Kidney (tissue), 13 donors: ENCODE measurements at regions not wholly inside any gene's neighbourhood (a gene's known extent, or its start where the extent isn't known, plus 50 kb on each side); places are given as distances from the start of the nearest gene placed in this dataset.

Source experiments
- DNase-seq, 5 donors: peaks; one replicate each; pipeline ENCODE4 v3.0.0-alpha.2; 2013 to 2020
- FAIRE-seq: peaks from 2 replicates; lab custom pipeline; 2012; peaks lifted over from hg19 to GRCh38; lab: Jason Lieb, UNC
- H3K27ac ChIP-seq, 2 donors: one replicate each; pipeline ENCODE4 v1.7.0; 2013; ENCODE audit warnings: low read depth in 2 of 2, low read length in 2 of 2, inconsistent platforms in 1 of 2
- H3K27me3 ChIP-seq: one replicate; pipeline ENCODE4 v1.7.1; 2013; ENCODE audit warnings: low read length, inconsistent platforms; ENCODE audit not compliant: control insufficient read depth, insufficient read depth
- H3K36me3 ChIP-seq, 3 donors: one replicate each; pipeline versions ENCODE4 v1.7.0 to v1.7.1; 2013; ENCODE audit warnings: low read length in 3 of 3, control low read depth in 1 of 3, inconsistent platforms in 1 of 3; ENCODE audit not compliant: insufficient read depth in 3 of 3, control insufficient read depth in 2 of 3
- H3K4me1 ChIP-seq, 3 donors: one replicate each; pipeline versions ENCODE4 v1.7.0 to v1.7.1; 2013; ENCODE audit warnings: low read length in 3 of 3, inconsistent platforms in 1 of 3, low read depth in 1 of 3; ENCODE audit not compliant: control insufficient read depth in 2 of 3, insufficient read depth in 2 of 3
- H3K4me3 ChIP-seq, 3 donors: one replicate each; pipeline versions ENCODE4 v1.7.0 to v1.8.1; 2013; ENCODE audit warnings: low read length in 3 of 3, control low read depth in 1 of 3, inconsistent platforms in 1 of 3
- H3K9ac ChIP-seq, 3 donors: one replicate each; pipeline versions ENCODE4 v1.7.0 to v1.7.1; 2013; ENCODE audit warnings: low read length in 3 of 3, control low read depth in 1 of 3, inconsistent platforms in 1 of 3
- H3K9me3 ChIP-seq, 3 donors: one replicate each; pipeline versions ENCODE4 v1.7.0 to v1.7.1; 2013; ENCODE audit warnings: low read length in 3 of 3, control low read depth in 1 of 3, inconsistent platforms in 1 of 3; ENCODE audit not compliant: control insufficient read depth in 2 of 3, insufficient read depth in 1 of 3
- intact Hi-C: fragments of 100-400 bp; cut with DNase I; formaldehyde crosslinking; loops from one replicate; pipeline ENCODE4 v1.11.1; 2022
- TF ChIP-seq, protein P1 (sequence below): IDR thresholded peaks from 3 replicates; pipeline ENCODE4 v1.5.1; 2012; ENCODE audit warnings: mild to moderate bottlenecking, moderate library complexity, borderline replicate concordance; ENCODE audit not compliant: insufficient read depth; ENCODE audit errors: extremely low read depth
- donor health status: control.
- donor health status: control.
- donor health status: control.
- donor health status: control.
- donor health status: control.
- donor health status: DM: yes; HTN: yes; CAD: no.
- donor health status: Normal renal cell carcinoma (clear cell type).

GRCh38 chr6:21665392-21666200 lies 72.0 kb downstream of the SOX4 start:
- FAIRE-seq (no peak), DNase-seq (peak; percentile 63 to 80 (median 65))
- intact Hi-C loops, result no loop called here
- TF ChIP-seq, protein P1, sequence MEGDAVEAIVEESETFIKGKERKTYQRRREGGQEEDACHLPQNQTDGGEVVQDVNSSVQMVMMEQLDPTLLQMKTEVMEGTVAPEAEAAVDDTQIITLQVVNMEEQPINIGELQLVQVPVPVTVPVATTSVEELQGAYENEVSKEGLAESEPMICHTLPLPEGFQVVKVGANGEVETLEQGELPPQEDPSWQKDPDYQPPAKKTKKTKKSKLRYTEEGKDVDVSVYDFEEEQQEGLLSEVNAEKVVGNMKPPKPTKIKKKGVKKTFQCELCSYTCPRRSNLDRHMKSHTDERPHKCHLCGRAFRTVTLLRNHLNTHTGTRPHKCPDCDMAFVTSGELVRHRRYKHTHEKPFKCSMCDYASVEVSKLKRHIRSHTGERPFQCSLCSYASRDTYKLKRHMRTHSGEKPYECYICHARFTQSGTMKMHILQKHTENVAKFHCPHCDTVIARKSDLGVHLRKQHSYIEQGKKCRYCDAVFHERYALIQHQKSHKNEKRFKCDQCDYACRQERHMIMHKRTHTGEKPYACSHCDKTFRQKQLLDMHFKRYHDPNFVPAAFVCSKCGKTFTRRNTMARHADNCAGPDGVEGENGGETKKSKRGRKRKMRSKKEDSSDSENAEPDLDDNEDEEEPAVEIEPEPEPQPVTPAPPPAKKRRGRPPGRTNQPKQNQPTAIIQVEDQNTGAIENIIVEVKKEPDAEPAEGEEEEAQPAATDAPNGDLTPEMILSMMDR, result no peak
- no peaks in the 10 kb centered on the region for H3K9me3 ChIP-seq
- peak overlapping the region in 1 of 3 donors; percentile 46 for H3K9ac ChIP-seq
- H3K36me3 ChIP-seq, result no peaks in the 10 kb centered on the region
- H3K27me3 ChIP-seq, result no peaks in the 10 kb centered on the region
- peaks cover 0 to 9% (median 0%) of the 10 kb centered on the region in 3 donors for H3K4me1 ChIP-seq
- H3K4me3 ChIP-seq, result peak overlapping the region; percentile 54 to 89 (median 60)
- no peak overlapping the region for H3K27ac ChIP-seq

- H3K27me3 ChIP-seq, result no peaks in the 10 kb centered on the region
- H3K9me3 ChIP-seq, result no peaks in the 10 kb centered on the region
- DNase-seq (peak; percentile 70 to 80 (median 78)), FAIRE-seq (no peak)
- H3K36me3 ChIP-seq, result no peaks in the 10 kb centered on the region
- H3K4me3 ChIP-seq, result peak overlapping the region; percentile 56 to 89 (median 60)
- TF ChIP-seq, protein P1, result no peak
- peaks cover 0 to 9% (median 0%) of the 10 kb centered on the region in 3 donors for H3K4me1 ChIP-seq
- intact Hi-C loops, result no loop called here
- H3K27ac ChIP-seq, result no peak overlapping the region
- peak overlapping the region in 2 of 3 donors; percentile 34 to 87 for H3K9ac ChIP-seq
Observed at GRCh38 chr6:21666201-21666691, 72.7 kb downstream of the SOX4 start.

- Histone ChIP-seq H3K36me3 (no peaks in the 10 kb centered on the region), H3K27me3 (no peaks in the 10 kb centered on the region), H3K4me1 (peaks cover 0 to 9% (median 0%) of the 10 kb centered on the region in 3 donors), H3K9ac (peak overlapping the region in 1 of 3 donors; percentile 87), H3K27ac (no peak overlapping the region), H3K9me3 (no peaks in the 10 kb centered on the region), H3K4me3 (peak overlapping the region; percentile 14 to 89 (median 60))
- intact Hi-C loops, result no loop called here
- DNase-seq, result peak; percentile 63 to 80 (median 71)
- no peak for FAIRE-seq
- TF ChIP-seq, protein P1, result no peak
Observed at GRCh38 chr6:21666853-21667681, 73.5 kb downstream of the SOX4 start.
